HepG2 (cell line): ENCODE measurements at regions not wholly inside any gene's neighbourhood (a gene's known extent, or its start where the extent isn't known, plus 50 kb on each side); places are given as distances from the start of the nearest gene placed in this dataset.
A peak's percentile ranks its signal among the peaks of the same experiment; 100 is the strongest.

ENCODE experiments used
- ATAC-seq: fragments of 200-7000 bp; cut with Tn5 transposase; 3 replicates; pipeline ENCODE4 v1.9.1; 2020; ENCODE audit warnings: mild to moderate bottlenecking, moderate library complexity
- BruUV-seq: library from RNA; stranded (reverse); fragments of 400-500 nt; replicated peaks from 2 replicates; lab custom pipeline; 2021; lab: Mats Ljungman, UMichigan
- CTCF ChIA-PET: fragments of 300-600 bp; formaldehyde crosslinking; extraction: SDS; loops from one replicate; lab custom pipeline; 2021; ENCODE audit warnings: low total read pairs, inconsistent platforms, low intra/inter-chr PET ratio; lab: Yijun Ruan, JAX
- POLR2A ChIA-PET: fragments of 350-600 bp; sonication (Branson Sonifier 250); formaldehyde crosslinking; loops from one replicate; lab custom pipeline; 2020; ENCODE audit warnings: antibody characterized with exemption, inconsistent platforms; lab: Yijun Ruan, JAX
- DNase-seq: peaks from one replicate; pipeline ENCODE4 v3.0.0-alpha.2; 2015; ENCODE audit warnings: low spot score
- FAIRE-seq: peaks from 3 replicates; lab custom pipeline; 2011; peaks lifted over from hg19 to GRCh38; lab: Jason Lieb, UNC
- H2AFZ ChIP-seq: one replicate; pipeline ENCODE4 v1.6.1; 2011; ENCODE audit warnings: low read length, inconsistent platforms
- H3K27ac ChIP-seq: fragments of 300-600 bp; 3 replicates; pipeline ENCODE4 v1.8.0; 2011; ENCODE audit warnings: mixed run types, mild to moderate bottlenecking, mixed read lengths, low read length, inconsistent platforms; ENCODE audit not compliant: insufficient read depth; ENCODE audit errors: extremely low read length
- H3K27me3 ChIP-seq, 2 experiments: fragments of 200-600 bp in 1 of 2; 2 replicates in 1 of 2; 3 replicates in 1 of 2; pipeline versions ENCODE4 v1.6.0 to v1.8.0; 2011; ENCODE audit warnings: low read length in 2 of 2, mild to moderate bottlenecking in 2 of 2, moderate library complexity in 2 of 2, inconsistent platforms in 1 of 2; ENCODE audit not compliant: insufficient read depth in 2 of 2, control insufficient read depth in 1 of 2
- H3K36me3 ChIP-seq, 2 experiments: fragments of 200-600 bp in 1 of 2; replicated peaks in 1 of 2; 2 replicates in 1 of 2; 3 replicates in 1 of 2; pipeline versions ENCODE4 v1.5.1 to v1.8.0; 2011; ENCODE audit warnings: low read length in 2 of 2, inconsistent platforms in 1 of 2; ENCODE audit not compliant: insufficient read depth in 2 of 2, control insufficient read depth in 1 of 2
- H3K4me1 ChIP-seq: 2 replicates; pipeline ENCODE4 v1.5.1; 2012; ENCODE audit warnings: low read length, inconsistent platforms; ENCODE audit not compliant: insufficient read depth
- H3K4me2 ChIP-seq: 2 replicates; pipeline ENCODE4 v1.6.0; 2011; ENCODE audit warnings: low read depth, low read length, inconsistent platforms
- H3K4me3 ChIP-seq, 3 experiments: fragments of 200-600 bp in 1 of 3; sonication (generic), shearing (Covaris generic) in 1 of 3; replicated peaks in 1 of 3; 2 replicates each; pipeline ENCODE4 v1.5.1; 2011 to 2016; ENCODE audit warnings: low read length in 3 of 3, inconsistent platforms in 2 of 3, low read depth in 2 of 3, mild to moderate bottlenecking in 2 of 3, control low read depth in 1 of 3, mixed read lengths in 1 of 3; ENCODE audit not compliant: insufficient read depth in 1 of 3
- H3K79me2 ChIP-seq: one replicate; pipeline ENCODE4 v1.6.1; 2011; ENCODE audit warnings: low read length, inconsistent platforms; ENCODE audit not compliant: insufficient read depth
- H3K9ac ChIP-seq: 2 replicates; pipeline ENCODE4 v1.6.0; 2011; ENCODE audit warnings: mild to moderate bottlenecking, low read depth, low read length, inconsistent platforms; ENCODE audit not compliant: insufficient read depth
- H3K9me3 ChIP-seq: 2 replicates; pipeline ENCODE4 v1.5.1; 2012; ENCODE audit warnings: mild to moderate bottlenecking, low read length
- H4K20me1 ChIP-seq: 2 replicates; pipeline ENCODE4 v1.6.0; 2011; ENCODE audit warnings: inconsistent platforms, mild to moderate bottlenecking, low read length, moderate library complexity; ENCODE audit not compliant: insufficient read depth
- MBD4 ChIP-seq: IDR thresholded peaks from 2 replicates; pipeline ENCODE4 v1.6.1; 2012; ENCODE audit warnings: low read length, inconsistent platforms, borderline replicate concordance
- NR3C1 ChIP-seq: sonication (generic); formaldehyde crosslinking; IDR thresholded peaks from 2 replicates; pipeline ENCODE4 v1.4.0; 2020; ENCODE audit warnings: missing genetic modification reagents
- SRSF9 ChIP-seq: fragments of 200-400 bp; formaldehyde crosslinking; IDR thresholded peaks from 2 replicates; pipeline ENCODE4 v1.6.1; 2018; ENCODE audit warnings: borderline replicate concordance, mild to moderate bottlenecking, low read depth, low read length; ENCODE audit not compliant: insufficient read depth, poor library complexity, severe bottlenecking
- ZBTB8A ChIP-seq: sonication (generic); formaldehyde crosslinking; IDR thresholded peaks from 2 replicates; pipeline ENCODE4 v1.4.0; 2020; ENCODE audit warnings: mild to moderate bottlenecking, low read depth, missing genetic modification reagents, borderline replicate concordance
- ZNF607 ChIP-seq: sonication (generic); formaldehyde crosslinking; IDR thresholded peaks from 2 replicates; pipeline ENCODE4 v1.5.1; 2020; ENCODE audit warnings: missing genetic modification reagents, mild to moderate bottlenecking, borderline replicate concordance
- ZSCAN25 ChIP-seq: sonication (generic); formaldehyde crosslinking; IDR thresholded peaks from 2 replicates; pipeline ENCODE4 v1.8.0; 2022; ENCODE audit warnings: mild to moderate bottlenecking, missing genetic modification reagents
- WGBS: methylation state at CpG from one replicate; pipeline ENCODE4 v1.1.6; 2017; ENCODE audit warnings: low lambda C conversion rate; 5-methylcytosine and 5-hydroxymethylcytosine counted together
- in situ Hi-C: cut with HindIII; loops from 2 replicates; pipeline ENCODE4 v1.10.0; 2017; ENCODE audit warnings: low pct_unique_long_range_greater_than_20kb; ENCODE audit not compliant: extremely low pct_ligation_motif_present
- intact Hi-C: fragments of 100-400 bp; cut with micrococcal nuclease; formaldehyde crosslinking; loops from one replicate; pipeline ENCODE4 v1.10.0; 2022; ENCODE audit not compliant: unreplicated experiment
- TF ChIP-seq, protein P1 (sequence below): IDR thresholded peaks from 2 replicates; pipeline ENCODE4 v1.6.1; 2016; ENCODE audit warnings: missing compliant biosample characterization, missing genetic modification reagents, borderline replicate concordance
- TF ChIP-seq, protein P2 (sequence below): sonication (generic); formaldehyde crosslinking; conservative IDR thresholded peaks from 2 replicates; pipeline ENCODE4 v1.4.0; 2020; ENCODE audit warnings: missing genetic modification reagents
- TF ChIP-seq, protein P3 (sequence below): sonication (generic); formaldehyde crosslinking; IDR thresholded peaks from 2 replicates; pipeline ENCODE4 v1.8.0; 2022; ENCODE audit warnings: mild to moderate bottlenecking, missing genetic modification reagents, borderline replicate concordance
- TF ChIP-seq, protein P4 (sequence below): sonication (generic); formaldehyde crosslinking; IDR thresholded peaks from 2 replicates; pipeline ENCODE4 v1.5.0; 2020; ENCODE audit warnings: missing genetic modification reagents, mild to moderate bottlenecking, borderline replicate concordance

DNA sequence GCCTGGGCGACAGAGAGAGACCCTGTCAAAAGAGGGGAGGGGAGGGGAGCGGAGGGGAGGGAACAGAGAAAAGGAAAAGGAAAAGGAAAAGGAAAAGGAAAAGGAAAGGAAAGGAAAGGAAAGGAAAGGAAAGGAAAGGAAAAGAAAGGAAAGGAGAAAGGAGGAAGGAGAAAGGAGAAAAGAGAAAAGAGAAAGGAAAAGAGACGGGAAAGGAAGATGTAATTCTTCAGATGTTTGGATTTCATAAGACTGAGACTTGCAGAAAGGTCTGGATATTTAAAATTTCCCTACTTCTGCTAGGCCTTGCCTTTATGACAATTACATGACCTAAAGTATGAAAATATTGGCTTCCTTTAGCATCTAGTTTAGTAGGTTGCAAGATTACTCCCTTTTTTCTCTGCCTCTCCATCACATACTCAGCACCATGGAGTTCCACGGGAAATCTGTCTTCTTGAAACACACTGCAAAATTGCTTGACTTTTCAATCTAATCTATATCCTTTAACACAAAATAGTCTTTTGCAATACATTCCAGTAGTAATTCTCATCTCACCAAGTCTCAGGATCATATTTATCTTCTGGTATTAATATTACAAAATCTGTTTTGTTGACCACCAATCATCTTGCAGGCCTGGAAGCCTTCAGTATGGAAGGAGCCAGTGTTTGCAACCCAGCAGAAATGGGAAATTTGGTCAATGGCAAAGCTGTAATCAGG lies 383.5 kb downstream of the ZEB2 start:
- Histone ChIP-seq H3K9me3 (no peaks in the 10 kb centered on the region), H3K4me2 (no peak overlapping the region), H3K27ac (no peak overlapping the region), H3K36me3 (no peaks in the 10 kb centered on the region), H3K4me1 (peaks cover 14% of the 10 kb centered on the region), H4K20me1 (no peaks in the 10 kb centered on the region), H3K9ac (no peak overlapping the region), H3K79me2 (no peaks in the 10 kb centered on the region), H3K27me3 (no peaks in the 10 kb centered on the region), H2AFZ (no peak overlapping the region), H3K4me3 (no peak overlapping the region)
- ATAC-seq (no peak), DNase-seq (no peak), FAIRE-seq (no peak)
- ChIA-PET POLR2A (no interaction called here), CTCF (no interaction called here)
- 94% methylated on average over 4 of the region's 4 CpGs for WGBS
- BruUV-seq: no TSS peak
- TF ChIP-seq NR3C1 (CRISPR knock-in tag) (no peak), SRSF9 (peak; percentile 99)
- intact Hi-C loops (no loop called here), in situ Hi-C loops (no loop called here)

DNA sequence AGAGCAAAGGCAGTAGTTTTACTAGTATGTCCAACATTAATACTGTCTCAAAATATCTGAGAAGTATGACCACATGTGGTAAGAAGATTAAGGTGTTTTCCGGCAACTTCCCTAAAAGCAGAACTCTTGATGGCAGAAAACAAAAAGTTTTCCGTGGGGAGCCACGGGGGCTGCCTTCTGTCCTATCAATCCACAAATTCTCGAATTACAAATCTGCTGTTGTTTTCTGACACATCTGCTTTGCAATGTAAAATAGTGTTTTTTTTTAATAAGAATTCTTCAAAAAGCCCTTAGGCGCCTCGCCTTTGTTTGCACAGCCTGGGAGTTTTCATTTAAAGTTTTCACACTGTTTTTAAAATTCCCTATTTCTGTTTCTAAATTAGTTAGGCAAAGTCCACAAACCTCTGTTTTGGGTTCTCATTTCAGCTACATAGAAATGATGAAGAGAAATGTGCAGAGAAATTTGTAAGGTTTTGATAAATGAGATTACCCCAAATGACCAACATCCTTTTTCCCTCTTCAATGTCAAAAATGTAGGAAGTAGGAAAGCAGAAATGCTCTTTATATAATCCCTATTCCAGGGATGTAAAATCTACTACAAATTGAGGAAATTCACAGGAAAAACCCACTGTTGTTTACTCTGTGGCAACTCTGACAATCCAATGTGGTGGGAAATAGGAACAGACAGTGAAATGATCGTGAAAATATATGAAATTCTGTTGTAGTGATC lies 385.8 kb downstream of the ZEB2 start:
- Histone ChIP-seq H3K9ac (no peak overlapping the region), H3K9me3 (no peaks in the 10 kb centered on the region), H3K36me3 (no peaks in the 10 kb centered on the region), H3K4me2 (no peak overlapping the region), H3K27ac (no peak overlapping the region), H3K27me3 (no peaks in the 10 kb centered on the region), H2AFZ (no peak overlapping the region), H4K20me1 (no peaks in the 10 kb centered on the region), H3K4me1 (peaks cover 14% of the 10 kb centered on the region), H3K4me3 (no peak overlapping the region), H3K79me2 (no peaks in the 10 kb centered on the region)
- intact Hi-C loops (no loop called here), in situ Hi-C loops (no loop called here)
- FAIRE-seq: no peak
- 75% methylated on average over 7 of the region's 7 CpGs for WGBS
- POLR2A ChIA-PET: no interaction called here
- TF ChIP-seq MBD4 (no peak), ZBTB8A (CRISPR knock-in tag) (no peak), ZNF607 (CRISPR knock-in tag) (no peak), ZSCAN25 (CRISPR knock-in tag) (no peak)
- TF ChIP-seq, protein P1, sequence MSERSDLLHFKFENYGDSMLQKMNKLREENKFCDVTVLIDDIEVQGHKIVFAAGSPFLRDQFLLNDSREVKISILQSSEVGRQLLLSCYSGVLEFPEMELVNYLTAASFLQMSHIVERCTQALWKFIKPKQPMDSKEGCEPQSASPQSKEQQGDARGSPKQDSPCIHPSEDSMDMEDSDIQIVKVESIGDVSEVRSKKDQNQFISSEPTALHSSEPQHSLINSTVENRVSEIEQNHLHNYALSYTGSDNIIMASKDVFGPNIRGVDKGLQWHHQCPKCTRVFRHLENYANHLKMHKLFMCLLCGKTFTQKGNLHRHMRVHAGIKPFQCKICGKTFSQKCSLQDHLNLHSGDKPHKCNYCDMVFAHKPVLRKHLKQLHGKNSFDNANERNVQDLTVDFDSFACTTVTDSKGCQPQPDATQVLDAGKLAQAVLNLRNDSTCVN (CRISPR knock-in tag): no peak
- TF ChIP-seq, protein P2, sequence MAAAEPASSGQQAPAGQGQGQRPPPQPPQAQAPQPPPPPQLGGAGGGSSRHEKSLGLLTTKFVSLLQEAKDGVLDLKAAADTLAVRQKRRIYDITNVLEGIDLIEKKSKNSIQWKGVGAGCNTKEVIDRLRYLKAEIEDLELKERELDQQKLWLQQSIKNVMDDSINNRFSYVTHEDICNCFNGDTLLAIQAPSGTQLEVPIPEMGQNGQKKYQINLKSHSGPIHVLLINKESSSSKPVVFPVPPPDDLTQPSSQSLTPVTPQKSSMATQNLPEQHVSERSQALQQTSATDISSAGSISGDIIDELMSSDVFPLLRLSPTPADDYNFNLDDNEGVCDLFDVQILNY: no peak
- TF ChIP-seq, protein P3, sequence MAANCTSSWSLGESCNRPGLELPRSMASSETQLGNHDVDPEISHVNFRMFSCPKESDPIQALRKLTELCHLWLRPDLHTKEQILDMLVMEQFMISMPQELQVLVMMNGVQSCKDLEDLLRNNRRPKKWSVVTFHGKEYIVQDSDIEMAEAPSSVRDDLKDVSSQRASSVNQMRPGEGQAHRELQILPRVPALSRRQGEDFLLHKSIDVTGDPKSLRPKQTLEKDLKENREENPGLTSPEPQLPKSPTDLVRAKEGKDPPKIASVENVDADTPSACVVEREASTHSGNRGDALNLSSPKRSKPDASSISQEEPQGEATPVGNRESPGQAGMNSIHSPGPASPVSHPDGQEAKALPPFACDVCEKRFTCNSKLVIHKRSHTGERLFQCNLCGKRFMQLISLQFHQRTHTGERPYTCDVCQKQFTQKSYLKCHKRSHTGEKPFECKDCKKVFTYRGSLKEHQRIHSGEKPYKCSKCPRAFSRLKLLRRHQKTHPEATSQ (CRISPR knock-in tag): no peak
- TF ChIP-seq, protein P4, sequence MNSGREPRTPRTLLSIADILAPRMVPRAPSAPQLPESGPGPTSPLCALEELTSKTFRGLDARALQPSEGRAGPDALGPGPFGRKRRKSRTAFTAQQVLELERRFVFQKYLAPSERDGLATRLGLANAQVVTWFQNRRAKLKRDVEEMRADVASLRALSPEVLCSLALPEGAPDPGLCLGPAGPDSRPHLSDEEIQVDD (CRISPR knock-in tag): no peak
- ATAC-seq: no peak
- CTCF ChIA-PET: no interaction called here
- DNase-seq: no peak
- BruUV-seq: no TSS peak
